ENCODE measurements at regions not wholly inside any gene's neighbourhood (a gene's known extent, or its start where the extent isn't known, plus 50 kb on each side); places are given as distances from the start of the nearest gene placed in this dataset.

DNA sequence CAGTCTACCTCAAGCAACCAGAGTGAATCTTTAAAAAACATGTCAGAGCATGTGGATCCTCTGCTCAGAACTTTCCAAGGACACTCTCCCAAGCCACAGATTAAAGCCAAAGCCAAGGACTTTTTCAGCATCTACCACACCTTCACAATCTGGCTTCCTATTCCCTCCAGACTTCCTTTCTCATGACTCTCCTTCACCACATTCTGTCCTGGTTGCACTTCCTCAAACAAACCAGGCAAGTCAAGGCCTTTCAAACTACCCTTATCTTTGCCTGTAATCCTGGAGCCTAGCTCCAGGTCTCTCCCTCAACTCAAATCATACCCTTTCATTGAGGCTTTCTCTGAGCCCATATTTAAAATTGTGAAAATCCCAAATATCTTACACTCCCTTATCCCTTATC, 191.6 kb upstream of the GALNTL6 start:
- Histone ChIP-seq H3K27me3 (ENCODE audit: control insufficient read depth in 3 of 3, insufficient read depth in 3 of 3, low read length in 2 of 3) (no peaks in the 10 kb centered on the region), H3K27ac (ENCODE audit: low read depth in 1 of 2, low read length in 1 of 2) (no peak overlapping the region), H3K4me1 (ENCODE audit: control insufficient read depth in 5 of 5, insufficient read depth in 5 of 5, low read length in 5 of 5) (no peaks in the 10 kb centered on the region), H3K9me3 (ENCODE audit: control insufficient read depth in 4 of 4, insufficient read depth in 3 of 4, low read length in 3 of 4) (no peaks in the 10 kb centered on the region), H3K4me3 (no peak overlapping the region), H3K9ac (ENCODE audit: insufficient read depth in 1 of 2, low read length in 2 of 2) (no peak overlapping the region), H3K36me3 (ENCODE audit: control insufficient read depth in 4 of 4, insufficient read depth in 4 of 4, low read length in 4 of 4) (no peaks in the 10 kb centered on the region)
- DNase-seq (no peak), ATAC-seq (ENCODE audit: insufficient read depth, low FRiP score) (no peak)
- TF ChIP-seq, protein P1, sequence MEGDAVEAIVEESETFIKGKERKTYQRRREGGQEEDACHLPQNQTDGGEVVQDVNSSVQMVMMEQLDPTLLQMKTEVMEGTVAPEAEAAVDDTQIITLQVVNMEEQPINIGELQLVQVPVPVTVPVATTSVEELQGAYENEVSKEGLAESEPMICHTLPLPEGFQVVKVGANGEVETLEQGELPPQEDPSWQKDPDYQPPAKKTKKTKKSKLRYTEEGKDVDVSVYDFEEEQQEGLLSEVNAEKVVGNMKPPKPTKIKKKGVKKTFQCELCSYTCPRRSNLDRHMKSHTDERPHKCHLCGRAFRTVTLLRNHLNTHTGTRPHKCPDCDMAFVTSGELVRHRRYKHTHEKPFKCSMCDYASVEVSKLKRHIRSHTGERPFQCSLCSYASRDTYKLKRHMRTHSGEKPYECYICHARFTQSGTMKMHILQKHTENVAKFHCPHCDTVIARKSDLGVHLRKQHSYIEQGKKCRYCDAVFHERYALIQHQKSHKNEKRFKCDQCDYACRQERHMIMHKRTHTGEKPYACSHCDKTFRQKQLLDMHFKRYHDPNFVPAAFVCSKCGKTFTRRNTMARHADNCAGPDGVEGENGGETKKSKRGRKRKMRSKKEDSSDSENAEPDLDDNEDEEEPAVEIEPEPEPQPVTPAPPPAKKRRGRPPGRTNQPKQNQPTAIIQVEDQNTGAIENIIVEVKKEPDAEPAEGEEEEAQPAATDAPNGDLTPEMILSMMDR (IDR thresholded peaks at IDR 0.05; ENCODE audit: control extremely low read depth, extremely low read depth): no peak

DNA sequence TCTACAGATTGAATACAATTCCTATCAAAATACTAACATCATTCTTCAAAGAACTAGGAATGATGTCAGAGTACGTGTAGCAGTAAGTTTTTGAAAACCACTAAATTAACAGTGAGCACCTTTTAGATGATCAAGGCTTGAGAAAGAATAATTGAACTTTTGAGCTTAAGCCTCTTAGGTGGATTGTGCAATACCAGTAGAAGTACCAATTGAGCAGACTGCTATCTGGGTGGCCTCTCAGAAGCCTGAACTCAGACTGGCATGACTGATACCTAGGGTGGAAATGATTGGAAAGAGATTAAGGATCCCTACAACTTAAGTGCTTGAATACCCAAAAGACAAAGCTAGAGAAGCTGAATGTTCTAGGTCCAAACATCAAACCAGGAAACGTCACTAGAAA, 200.3 kb upstream of the GALNTL6 start:
- Histone ChIP-seq H3K4me3 (no peak overlapping the region), H3K9me3 (ENCODE audit: control insufficient read depth in 4 of 4, insufficient read depth in 3 of 4, low read length in 3 of 4) (peaks cover 0 to 2% (median 0%) of the 10 kb centered on the region in 4 donors), H3K4me1 (ENCODE audit: control insufficient read depth in 5 of 5, insufficient read depth in 5 of 5, low read length in 5 of 5) (no peaks in the 10 kb centered on the region), H3K36me3 (ENCODE audit: control insufficient read depth in 4 of 4, insufficient read depth in 4 of 4, low read length in 4 of 4) (no peaks in the 10 kb centered on the region), H3K9ac (ENCODE audit: insufficient read depth in 1 of 2, low read length in 2 of 2) (no peak overlapping the region), H3K27me3 (ENCODE audit: control insufficient read depth in 3 of 3, insufficient read depth in 3 of 3, low read length in 2 of 3) (no peaks in the 10 kb centered on the region), H3K27ac (ENCODE audit: low read depth in 1 of 2, low read length in 1 of 2) (no peak overlapping the region)
- ATAC-seq (ENCODE audit: insufficient read depth, low FRiP score) (no peak), DNase-seq (peak in 1 of 3 donors; percentile 7)
- 61 to 75% methylated on average over 2 of the region's 2 CpGs for WGBS, 2 donors
- TF ChIP-seq, protein P1 (IDR thresholded peaks at IDR 0.05; ENCODE audit: control extremely low read depth, extremely low read depth): no peak

DNA sequence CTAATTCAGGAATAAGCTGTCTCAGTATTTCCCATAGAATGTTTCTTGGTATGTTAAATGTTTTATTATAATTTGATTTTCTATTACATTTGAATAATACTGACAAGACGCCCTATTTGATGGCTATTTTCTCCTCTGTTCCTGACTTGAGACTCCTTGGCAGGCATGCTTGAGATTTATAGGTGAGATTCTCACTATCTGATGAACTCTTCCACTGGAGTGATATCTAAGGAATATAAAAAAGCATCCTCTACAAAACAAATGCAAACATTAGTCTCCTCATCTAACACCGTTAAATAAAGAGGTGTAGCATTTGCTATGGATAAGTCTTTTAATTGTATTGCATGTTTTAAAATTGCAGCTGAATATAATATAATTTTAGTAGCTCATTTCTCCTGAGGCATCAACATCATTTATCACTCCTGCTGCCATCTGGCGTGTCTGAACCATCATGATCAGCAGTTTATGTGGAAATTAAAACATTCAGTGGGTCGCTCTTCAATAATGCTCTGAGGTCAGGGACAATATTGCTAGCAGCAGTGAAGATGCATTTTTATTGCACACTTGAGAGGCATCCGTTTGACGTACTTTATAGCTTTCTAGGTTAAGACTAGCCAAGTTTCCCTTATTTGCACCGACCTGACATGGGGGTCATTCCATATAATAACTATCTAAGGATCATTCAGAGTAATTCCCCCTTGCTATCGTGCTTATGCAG, 210.4 kb upstream of the GALNTL6 start:
- ATAC-seq (ENCODE audit: insufficient read depth, low FRiP score) (no peak), DNase-seq (no peak)
- TF ChIP-seq, protein P1 (IDR thresholded peaks at IDR 0.05; ENCODE audit: control extremely low read depth, extremely low read depth): no peak
- no peaks in the 10 kb centered on the region for H3K27me3 ChIP-seq (ENCODE audit: control insufficient read depth in 3 of 3, insufficient read depth in 3 of 3, low read length in 2 of 3)
- H3K4me1 ChIP-seq (ENCODE audit: control insufficient read depth in 5 of 5, insufficient read depth in 5 of 5, low read length in 5 of 5): no peaks in the 10 kb centered on the region
- H3K9ac ChIP-seq (ENCODE audit: insufficient read depth in 1 of 2, low read length in 2 of 2): no peak overlapping the region
- no peaks in the 10 kb centered on the region for H3K9me3 ChIP-seq (ENCODE audit: control insufficient read depth in 4 of 4, insufficient read depth in 3 of 4, low read length in 3 of 4)
- WGBS, 2 donors: 76 to 86% methylated on average over 8 of the region's 8 CpGs
- no peak overlapping the region for H3K27ac ChIP-seq (ENCODE audit: low read depth in 1 of 2, low read length in 1 of 2)
- H3K4me3 ChIP-seq: no peak overlapping the region
- H3K36me3 ChIP-seq (ENCODE audit: control insufficient read depth in 4 of 4, insufficient read depth in 4 of 4, low read length in 4 of 4): no peaks in the 10 kb centered on the region

DNA sequence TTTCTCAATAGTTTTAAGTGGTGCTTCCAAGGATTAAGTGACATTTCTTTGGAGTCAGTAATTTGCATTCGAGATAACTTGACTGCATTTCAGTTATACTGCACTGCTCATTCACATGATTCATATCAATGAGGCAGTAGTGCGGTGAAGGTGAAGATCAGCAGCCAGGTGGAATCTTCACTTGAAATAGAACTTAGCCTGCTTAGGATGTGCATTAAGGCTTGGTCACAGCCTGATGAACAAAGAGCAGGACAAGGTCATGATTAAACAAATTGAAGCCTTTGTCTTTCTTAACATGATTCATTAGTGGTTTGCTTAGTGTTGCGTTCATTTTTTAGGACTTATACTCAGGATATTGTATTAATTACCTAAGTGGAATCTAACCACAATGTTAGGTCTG, 212.1 kb upstream of the GALNTL6 start:
- Histone ChIP-seq H3K9me3 (ENCODE audit: control insufficient read depth in 4 of 4, insufficient read depth in 3 of 4, low read length in 3 of 4) (no peaks in the 10 kb centered on the region), H3K9ac (ENCODE audit: insufficient read depth in 1 of 2, low read length in 2 of 2) (no peak overlapping the region), H3K4me3 (no peak overlapping the region), H3K36me3 (ENCODE audit: control insufficient read depth in 4 of 4, insufficient read depth in 4 of 4, low read length in 4 of 4) (no peaks in the 10 kb centered on the region), H3K27ac (ENCODE audit: low read depth in 1 of 2, low read length in 1 of 2) (no peak overlapping the region), H3K27me3 (ENCODE audit: control insufficient read depth in 3 of 3, insufficient read depth in 3 of 3, low read length in 2 of 3) (no peaks in the 10 kb centered on the region), H3K4me1 (ENCODE audit: control insufficient read depth in 5 of 5, insufficient read depth in 5 of 5, low read length in 5 of 5) (no peaks in the 10 kb centered on the region)
- ATAC-seq (ENCODE audit: insufficient read depth, low FRiP score) (no peak), DNase-seq (no peak)
- 81 to 89% methylated on average over 3 of the region's 3 CpGs for WGBS, 2 donors
- TF ChIP-seq, protein P1 (IDR thresholded peaks at IDR 0.05; ENCODE audit: control extremely low read depth, extremely low read depth): no peak
